Fibroblast of pulmonary artery (primary cell): ENCODE measurements at regions not wholly inside any gene's neighbourhood (a gene's known extent, or its start where the extent isn't known, plus 50 kb on each side); places are given as distances from the start of the nearest gene placed in this dataset.

Experiments used
- DNase-seq: peaks from one replicate; pipeline ENCODE4 v3.0.0-alpha.2; 2010; ENCODE audit warnings: low read depth
- H3K4me3 ChIP-seq: replicated peaks from 2 replicates; pipeline ENCODE4 v1.5.1; 2011; ENCODE audit warnings: low read depth, mild to moderate bottlenecking, control low read depth, low read length, moderate library complexity
- TF ChIP-seq, protein P1 (sequence below): IDR thresholded peaks from 2 replicates; pipeline ENCODE4 v1.5.1; 2011; ENCODE audit warnings: mild to moderate bottlenecking, control low read depth, low read length, inconsistent platforms; ENCODE audit errors: missing control alignments

DNA sequence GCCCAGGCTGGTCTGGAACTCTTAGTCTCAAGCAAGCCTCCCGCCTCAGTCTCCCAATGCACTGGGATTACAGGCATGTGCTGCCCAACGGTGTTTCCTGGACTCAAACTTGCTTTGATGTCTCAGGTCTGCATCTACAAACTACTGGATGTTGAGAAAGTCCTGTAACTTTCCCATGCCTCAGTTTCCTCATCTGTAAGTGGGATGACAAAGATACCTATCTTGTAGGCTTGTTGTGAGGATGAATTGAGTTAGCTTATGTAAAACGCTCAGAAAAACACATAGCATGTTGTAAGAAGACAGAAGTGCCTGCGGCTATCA, 63.6 kb upstream of the NUDT4 start:
- TF ChIP-seq, protein P1, sequence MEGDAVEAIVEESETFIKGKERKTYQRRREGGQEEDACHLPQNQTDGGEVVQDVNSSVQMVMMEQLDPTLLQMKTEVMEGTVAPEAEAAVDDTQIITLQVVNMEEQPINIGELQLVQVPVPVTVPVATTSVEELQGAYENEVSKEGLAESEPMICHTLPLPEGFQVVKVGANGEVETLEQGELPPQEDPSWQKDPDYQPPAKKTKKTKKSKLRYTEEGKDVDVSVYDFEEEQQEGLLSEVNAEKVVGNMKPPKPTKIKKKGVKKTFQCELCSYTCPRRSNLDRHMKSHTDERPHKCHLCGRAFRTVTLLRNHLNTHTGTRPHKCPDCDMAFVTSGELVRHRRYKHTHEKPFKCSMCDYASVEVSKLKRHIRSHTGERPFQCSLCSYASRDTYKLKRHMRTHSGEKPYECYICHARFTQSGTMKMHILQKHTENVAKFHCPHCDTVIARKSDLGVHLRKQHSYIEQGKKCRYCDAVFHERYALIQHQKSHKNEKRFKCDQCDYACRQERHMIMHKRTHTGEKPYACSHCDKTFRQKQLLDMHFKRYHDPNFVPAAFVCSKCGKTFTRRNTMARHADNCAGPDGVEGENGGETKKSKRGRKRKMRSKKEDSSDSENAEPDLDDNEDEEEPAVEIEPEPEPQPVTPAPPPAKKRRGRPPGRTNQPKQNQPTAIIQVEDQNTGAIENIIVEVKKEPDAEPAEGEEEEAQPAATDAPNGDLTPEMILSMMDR: no peak
- H3K4me3 ChIP-seq: no peak overlapping the region
- DNase-seq: no peak

DNA sequence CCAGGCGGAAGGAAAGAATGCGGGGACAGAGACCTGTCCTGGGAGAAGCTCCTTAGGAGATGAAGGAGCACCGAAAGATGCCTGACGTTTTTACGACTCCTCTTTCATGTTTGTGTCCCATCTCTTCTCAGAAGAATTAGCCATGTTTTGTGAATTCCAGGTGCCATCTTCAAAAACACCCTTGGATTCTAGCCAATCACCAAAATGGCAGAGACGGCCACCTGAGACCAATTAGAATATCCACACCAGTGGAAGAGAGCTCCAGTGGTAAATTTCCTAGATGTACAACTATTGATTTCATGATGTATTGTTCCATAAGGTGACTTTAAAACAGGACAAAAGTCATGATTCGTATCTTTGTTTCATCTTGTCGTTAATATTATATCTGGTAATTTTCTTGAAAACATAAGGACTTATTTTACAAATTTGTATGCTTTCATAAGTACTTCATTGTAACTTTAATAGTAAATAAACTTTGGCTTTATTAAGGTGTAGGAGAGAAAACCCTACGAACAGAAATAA, 62.3 kb upstream of the NUDT4 start:
- TF ChIP-seq, protein P1: no peak
- H3K4me3 ChIP-seq: no peak overlapping the region
- no peak for DNase-seq

DNA sequence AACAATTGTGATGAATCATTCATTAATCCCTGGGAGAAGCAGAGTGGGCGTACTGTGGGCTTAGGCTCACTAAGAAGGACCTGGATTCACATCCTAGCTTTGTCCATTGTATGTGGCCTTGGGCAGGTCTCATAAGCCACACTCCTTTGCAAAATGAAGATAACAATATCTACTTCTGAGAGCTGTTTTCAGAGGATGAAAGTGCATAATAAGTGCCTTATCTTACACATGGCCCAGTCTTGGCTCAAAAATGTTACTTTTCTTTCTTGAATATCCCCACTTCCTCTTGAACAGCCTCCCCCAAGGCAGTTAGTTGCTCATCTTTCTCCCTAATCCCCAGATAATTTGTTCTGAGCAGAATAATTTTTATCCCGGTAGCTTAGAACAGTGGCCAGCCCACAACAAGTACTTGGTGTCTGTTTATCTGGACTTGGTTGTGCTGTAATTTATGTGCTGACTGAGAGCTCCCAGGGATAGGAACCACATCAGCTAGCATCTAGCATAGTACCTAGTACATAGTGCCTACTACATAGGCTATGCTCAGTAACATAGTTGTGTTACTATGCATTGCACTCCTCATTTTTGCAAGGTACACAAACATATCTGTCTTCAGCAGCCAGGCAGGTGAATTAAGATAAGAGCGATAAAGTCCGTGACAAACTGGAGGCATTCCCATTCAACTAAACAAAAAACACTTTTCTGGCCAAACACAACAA, 61.7 kb upstream of the NUDT4 start:
- peak; percentile 7 for DNase-seq
- TF ChIP-seq, protein P1: no peak
- H3K4me3 ChIP-seq: no peak overlapping the region

DNA sequence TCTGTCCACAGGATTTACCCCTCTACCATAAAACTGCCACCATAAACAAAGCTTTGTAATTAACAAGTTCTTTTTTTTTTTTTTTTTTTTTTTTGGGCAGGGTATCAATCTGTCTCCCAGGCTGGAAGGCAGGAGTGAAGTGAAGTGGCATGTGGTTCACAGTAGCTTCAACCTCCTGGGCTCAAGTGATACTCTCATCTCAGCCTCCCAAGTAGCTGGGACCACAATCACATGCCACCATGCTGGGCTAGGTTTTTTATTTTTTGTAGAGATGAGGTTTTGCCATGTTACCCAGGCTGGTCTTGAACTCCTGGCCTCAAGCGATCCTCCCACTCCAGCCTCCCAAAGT, 61.1 kb upstream of the NUDT4 start:
- DNase-seq: no peak
- TF ChIP-seq, protein P1: no peak
- no peak overlapping the region for H3K4me3 ChIP-seq

DNA sequence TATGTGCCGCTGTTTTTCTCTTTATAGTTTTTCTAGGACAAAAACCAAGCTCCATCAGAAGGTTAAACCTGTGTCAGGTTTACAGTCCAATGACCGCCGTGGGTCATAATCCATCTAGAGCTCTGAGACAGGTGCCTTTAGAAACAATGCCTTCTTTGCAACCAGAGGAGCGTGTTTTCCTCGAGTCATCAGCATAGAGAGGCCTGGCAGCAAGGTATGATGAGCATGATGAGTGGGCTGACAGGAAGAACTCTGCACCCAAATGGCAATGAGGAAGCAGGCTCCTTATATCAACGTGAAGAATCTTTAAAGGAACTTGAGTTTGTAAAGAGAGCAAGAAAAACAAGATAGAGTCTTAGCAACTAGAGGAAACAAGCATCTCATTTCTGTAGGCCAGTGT, 60.5 kb upstream of the NUDT4 start:
- DNase-seq: no peak
- no peak overlapping the region for H3K4me3 ChIP-seq
- TF ChIP-seq, protein P1: no peak

DNA sequence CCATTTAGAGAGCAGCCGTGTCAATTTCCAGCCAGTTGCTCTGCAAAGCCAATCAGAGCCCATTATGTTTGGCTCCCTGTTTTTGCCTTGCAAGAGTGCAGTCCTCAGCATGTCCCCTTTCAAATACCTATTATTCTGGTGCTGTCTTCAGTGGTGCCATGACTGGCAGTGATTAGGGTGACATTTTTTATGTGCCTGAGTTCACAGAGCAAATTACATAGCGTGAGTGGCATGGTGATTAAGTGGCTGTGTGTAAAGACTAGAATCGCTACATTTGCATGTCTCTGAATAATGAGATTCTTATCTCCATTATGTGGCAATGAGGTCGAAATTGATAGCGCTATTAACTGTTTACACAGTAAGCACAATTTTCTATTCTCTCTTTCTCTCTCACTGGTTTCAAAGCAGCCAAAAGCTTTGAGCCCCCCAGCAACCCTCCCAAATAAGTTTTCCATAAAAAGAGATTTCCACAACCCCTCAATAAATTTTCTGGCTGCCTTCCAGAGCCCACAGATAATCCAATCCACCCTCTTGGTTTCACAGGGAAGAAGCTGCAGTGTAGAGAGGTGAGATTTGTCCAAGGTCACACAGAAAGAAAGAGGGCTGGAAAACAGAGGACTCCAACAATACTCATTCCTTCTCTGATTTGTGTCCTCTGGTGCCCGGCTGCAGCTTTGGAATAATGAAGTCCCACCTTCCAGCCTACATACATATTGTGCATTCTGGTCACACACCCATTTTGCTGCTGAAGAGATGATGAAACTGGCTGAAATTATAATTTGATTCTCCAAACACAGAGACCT, 58.8 kb upstream of the NUDT4 start:
- H3K4me3 ChIP-seq: no peak overlapping the region
- TF ChIP-seq, protein P1: no peak
- DNase-seq: no peak
